HG02759 (cell line): ENCODE measurements at regions not wholly inside any gene's neighbourhood (a gene's known extent, or its start where the extent isn't known, plus 50 kb on each side); places are given as distances from the start of the nearest gene placed in this dataset.

Experiments
- ATAC-seq: cut with Tn5 transposase; IDR thresholded peaks from one replicate; pipeline ENCODE4 v1.9.1; 2021; ENCODE audit warnings: mild to moderate bottlenecking, moderate library complexity; ENCODE audit not compliant: unreplicated experiment

DNA sequence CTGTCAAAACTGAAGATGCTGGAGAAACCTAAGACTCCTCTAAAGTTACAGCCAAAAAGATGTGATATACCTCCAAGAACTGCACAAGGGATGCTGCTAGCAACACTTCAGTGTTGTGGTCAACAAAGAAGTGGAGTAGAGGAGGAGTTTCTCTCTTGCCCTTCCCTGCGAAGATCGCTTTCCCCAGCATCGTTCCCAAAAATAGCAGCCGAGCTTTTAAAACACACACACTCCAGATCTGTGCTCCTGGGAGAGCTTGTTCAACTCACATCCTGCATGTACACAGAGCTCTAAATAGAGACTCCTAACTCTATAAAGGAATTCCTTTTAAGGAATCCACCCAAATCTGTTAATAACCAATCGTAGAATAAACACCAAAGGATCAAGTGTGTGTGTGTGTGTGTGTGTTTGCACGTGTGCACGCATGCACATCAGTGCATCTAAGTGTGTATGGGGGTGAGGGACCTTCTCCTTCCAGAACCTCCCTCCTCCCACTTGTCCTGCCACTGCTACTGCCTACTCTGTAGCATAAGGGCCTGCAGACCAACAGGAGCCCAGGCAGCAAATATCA, 58.5 kb downstream of the PSMG1 start:
- no peak for ATAC-seq

DNA sequence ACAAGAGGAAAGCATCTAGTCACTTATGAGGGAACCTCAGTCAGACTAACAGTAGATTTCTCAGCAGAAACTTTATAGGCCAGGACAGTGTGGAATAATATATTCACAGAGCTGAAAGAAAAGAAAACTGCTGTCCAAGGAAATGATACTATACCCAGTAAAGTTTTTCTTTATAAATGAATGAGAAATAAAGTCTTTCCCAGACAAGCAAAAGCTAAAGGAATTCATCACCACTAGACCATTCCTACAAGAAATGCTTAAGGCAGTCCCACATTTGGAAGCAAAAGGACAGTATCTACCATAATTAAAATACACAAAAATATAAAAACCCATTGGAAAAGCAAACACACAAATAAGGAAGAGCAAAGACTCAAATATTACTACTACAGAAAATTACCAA, 59.9 kb downstream of the PSMG1 start:
- no peak for ATAC-seq

GRCh38 chr21:39121600-39122355, 61.5 kb downstream of the PSMG1 start:
- no peak for ATAC-seq

- no peak for ATAC-seq
Observed at GRCh38 chr21:39120876-39121599, 62.2 kb downstream of the PSMG1 start.

- ATAC-seq = no peak
Observed at GRCh38 chr21:39119891-39120290, 63.4 kb downstream of the PSMG1 start.

GRCh38 chr21:39118604-39119215, 64.5 kb downstream of the PSMG1 start:
- ATAC-seq = no peak

DNA sequence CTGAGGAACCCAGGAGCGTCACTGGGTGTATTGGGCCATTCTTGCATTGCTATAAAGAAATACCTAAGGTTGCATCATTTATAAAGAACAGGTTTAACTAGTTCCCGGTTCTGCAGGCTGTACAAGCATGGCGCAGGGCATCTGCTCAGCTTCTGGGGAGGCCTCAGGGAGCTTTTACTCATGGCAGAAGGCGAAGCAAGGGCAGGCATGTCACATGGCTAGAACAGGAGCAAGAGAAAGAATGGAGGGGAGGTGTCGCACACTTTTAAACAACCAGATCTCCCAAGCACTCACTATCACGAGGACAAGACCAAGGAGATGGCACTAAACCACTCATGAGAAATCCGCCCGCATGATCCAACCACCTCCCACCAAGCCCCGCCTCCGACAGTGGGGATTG, 65.2 kb downstream of the PSMG1 start:
- no peak for ATAC-seq

- no peak for ATAC-seq
Observed at GRCh38 chr21:39117440-39117970, 65.7 kb downstream of the PSMG1 start.

DNA sequence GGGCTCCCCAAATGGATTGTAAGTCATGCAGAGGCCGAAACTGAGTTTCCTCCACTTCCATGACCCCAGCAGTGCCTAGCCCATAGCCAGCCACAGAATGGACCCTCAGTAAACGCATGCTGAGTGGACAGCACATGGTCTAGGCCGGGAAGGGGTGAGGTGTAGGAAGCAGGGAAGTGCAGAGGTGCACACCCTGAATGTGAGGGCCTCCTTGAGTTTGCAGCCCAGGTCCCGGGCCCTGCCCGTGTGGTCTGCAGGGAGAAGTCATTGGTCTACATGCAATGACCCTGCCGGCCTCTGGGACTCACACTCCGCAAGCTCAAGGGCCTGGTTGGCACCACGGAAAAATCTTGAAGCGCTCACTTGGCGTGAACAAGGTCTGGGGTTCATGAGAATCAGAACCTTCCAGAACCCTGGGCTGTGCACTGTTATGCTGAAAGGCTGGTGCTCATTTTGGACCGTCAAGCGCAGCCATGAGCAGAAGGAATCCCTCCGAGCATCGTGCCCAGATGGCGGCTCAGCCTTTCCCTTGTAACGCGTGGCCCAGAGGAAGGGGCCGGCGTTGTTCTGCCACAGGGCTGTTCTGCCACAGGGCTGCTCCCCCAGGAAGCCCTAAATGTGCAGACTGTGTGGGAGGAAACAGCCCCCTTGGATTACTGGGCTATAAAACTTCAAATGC, 66.4 kb downstream of the PSMG1 start:
- ATAC-seq = no peak

DNA sequence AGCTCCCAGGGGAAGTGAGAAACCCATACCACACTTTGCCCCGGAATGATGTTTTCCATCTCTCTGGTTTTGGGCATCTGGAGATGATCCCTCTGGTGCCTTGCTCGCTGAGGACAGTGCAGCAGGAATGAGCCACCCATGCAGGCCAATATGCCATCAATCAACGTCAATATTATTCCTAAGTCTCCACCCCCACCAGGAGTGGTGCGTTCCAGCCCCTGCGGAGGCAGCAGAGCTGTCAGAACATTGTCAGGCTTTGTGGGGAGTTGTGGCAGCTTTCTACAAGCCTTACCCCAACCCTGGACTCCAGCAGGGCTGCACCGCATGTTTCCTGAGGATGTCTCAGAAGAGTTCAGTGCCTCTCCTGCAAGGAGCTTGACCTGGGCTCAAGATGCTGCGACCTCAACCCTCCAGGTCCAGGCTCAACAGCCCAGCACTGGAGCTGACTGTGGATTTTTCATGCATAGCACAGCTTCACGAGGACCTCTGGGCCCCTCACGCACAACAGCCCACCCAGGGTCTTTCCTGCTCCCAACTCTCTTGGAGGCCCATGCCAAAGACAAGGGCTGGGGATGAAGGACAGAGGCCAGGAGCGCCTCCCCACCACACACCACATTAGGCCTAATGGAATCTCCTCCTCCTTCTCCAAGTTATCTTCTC, 67.5 kb downstream of the PSMG1 start:
- no peak for ATAC-seq

- no peak for ATAC-seq
Observed at GRCh38 chr21:39114871-39115575, 68.2 kb downstream of the PSMG1 start.

GRCh38 chr21:39111931-39112550, 71.2 kb downstream of the PSMG1 start:
- ATAC-seq = no peak

- no peak for ATAC-seq
Observed at GRCh38 chr21:39110431-39110830, 72.8 kb downstream of the PSMG1 start.

- no peak for ATAC-seq
Observed at GRCh38 chr21:39109596-39110210, 73.5 kb downstream of the PSMG1 start.

DNA sequence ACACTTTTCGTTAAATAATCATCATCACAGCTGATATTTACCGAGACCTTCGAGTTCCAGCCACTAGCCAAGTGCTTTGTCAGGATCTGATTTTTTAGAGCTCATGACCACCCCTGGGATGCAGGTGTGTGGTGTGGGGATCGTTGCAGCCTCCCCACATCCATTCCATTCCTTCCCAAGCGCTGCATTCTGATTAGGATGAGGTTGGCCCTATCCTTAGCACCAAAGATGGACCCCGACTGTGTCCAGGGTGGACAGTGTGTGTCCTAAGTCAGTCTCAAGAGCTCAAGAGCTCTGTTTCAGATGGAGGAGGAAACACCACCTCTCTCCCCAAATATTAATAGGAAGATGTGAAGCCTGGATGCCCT, 74.1 kb downstream of the PSMG1 start:
- no peak for ATAC-seq

DNA sequence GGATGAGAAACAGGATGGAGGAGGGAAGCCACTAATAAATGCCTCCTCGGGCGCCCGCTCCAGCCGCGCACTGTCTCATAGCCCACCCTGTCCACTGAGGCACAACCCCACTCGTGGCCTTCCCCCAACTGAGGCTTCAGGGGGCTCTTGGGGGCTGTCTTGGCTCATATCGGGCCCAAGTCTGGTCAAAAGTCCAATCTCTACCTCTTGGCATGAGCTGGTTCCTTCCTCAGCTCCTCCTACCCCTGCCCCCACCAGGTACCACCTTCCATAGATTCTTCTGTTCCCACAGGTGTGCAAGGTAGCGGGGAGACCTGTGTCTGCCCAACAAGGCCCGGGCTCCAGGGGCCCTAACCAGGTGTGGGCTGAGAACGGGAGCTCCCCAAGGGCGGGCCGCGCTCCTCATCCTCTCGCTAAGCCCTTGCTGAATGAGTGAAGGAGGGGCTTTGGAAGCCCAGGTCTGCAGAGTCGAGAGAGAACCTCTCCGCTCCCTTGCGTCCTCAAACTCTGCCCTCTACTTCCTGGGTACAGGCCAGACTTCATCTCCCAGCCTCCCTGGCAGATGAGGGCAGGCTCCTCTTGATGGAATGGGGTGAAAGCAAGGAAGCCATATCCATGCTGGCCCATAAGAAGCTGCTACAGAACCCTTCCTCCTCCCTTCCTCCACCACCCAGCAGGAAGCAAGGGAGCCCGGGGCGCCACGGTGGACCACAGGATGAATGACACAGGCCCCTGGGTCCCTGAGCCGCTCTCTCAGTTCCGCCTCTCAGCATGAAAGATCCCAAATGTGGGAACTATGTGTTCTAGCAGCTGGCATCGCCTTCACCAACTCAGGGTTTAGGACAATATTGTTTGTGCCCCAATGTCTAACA, 74.7 kb downstream of the PSMG1 start:
- ATAC-seq = no peak

DNA sequence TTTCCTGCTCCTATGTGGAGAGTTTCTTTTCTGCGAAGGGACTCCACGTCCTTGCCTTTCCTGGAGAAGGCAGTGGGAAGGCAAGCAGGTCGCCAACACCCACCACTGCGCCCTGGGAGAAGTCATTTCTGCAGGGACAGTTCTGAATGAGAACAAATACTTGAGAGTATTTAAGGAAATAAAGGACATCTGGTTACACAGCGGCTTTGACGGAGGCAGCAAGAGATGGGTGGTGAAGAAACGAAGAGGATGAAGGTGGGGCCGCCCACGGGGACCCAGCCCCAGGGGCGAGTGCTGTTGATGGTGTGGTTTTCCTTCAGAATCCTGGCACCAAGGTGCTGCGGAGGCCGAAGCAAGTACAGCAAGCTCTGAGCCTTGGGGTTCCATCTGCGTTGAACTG, 75.5 kb downstream of the PSMG1 start:
- no peak for ATAC-seq

- no peak for ATAC-seq
Observed at GRCh38 chr21:39106881-39107462, 76.3 kb downstream of the PSMG1 start.
